Dermis blood vessel endothelial cell (primary cell): ENCODE measurements at regions not wholly inside any gene's neighbourhood (a gene's known extent, or its start where the extent isn't known, plus 50 kb on each side); places are given as distances from the start of the nearest gene placed in this dataset.

ENCODE experiments used
- DNase-seq: peaks from one replicate; pipeline ENCODE4 v3.0.0; 2010

- no peak for DNase-seq
These were observed 687.9 kb upstream of the SETBP1 start for GRCh38 chr18:43992741-43993140.

DNA sequence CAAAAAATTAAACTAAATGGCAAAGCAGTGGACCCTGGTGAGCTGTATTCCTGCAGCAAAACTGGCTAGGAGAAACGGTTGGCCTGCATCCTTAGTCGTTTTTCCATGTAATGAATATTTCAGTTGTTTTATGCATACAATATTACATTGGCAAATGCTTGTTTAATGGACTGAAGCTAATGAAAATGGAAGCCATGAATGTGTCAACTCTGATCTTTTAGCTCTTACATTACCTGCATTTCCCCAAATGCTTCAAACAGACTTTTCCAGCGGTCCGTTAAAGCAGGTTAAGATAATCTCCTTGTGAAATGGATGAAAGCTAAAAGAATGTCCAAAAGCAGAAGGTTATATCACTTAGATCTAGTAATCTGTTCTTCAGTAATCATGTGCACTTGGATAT is 686.3 kb upstream of the SETBP1 start:
- DNase-seq, result no peak

- DNase-seq, result no peak
These were observed 666.8 kb upstream of the SETBP1 start for GRCh38 chr18:44013871-44014270.

- no peak for DNase-seq
These were observed 655.3 kb upstream of the SETBP1 start for GRCh38 chr18:44025421-44025820.

GRCh38 chr18:44028109-44028508 is 652.6 kb upstream of the SETBP1 start:
- no peak for DNase-seq

DNA sequence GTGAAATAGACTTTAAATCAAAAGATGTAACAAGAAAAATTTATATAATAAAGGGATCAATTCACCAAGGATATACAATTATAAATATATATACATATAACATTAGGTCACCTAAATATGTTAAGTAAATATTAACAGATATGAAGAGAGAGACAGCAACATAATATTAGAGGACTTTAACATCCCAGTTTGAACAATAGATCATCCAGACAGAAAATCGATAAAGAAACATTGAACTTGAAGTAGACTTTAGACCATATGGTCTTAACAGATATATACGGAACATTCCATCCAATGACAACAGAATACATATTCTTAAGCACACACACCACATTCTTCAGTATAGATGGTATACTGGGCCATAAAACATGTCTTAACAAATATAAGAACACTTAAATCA is 649.6 kb upstream of the SETBP1 start:
- DNase-seq, result no peak

GRCh38 chr18:44033144-44033701 is 647.5 kb upstream of the SETBP1 start:
- no peak for DNase-seq

DNA sequence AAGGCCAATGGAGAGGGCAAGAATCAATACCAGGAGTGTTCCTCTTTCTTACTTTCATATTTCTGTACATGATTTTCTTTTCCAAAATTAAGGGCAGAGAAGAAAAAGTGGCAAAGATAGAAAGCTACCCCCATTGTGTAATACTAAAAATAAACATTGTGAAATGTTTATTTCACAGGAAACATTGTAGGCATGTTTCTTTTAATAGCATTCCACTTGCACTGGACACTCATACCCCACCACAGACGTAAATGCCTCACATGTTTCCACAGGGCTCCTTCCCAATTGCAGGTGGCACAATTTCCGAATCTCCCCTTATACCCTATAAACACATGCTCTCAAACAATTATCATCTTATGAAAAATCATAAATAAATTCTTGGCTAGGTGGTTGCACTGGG is 645.1 kb upstream of the SETBP1 start:
- no peak for DNase-seq

DNA sequence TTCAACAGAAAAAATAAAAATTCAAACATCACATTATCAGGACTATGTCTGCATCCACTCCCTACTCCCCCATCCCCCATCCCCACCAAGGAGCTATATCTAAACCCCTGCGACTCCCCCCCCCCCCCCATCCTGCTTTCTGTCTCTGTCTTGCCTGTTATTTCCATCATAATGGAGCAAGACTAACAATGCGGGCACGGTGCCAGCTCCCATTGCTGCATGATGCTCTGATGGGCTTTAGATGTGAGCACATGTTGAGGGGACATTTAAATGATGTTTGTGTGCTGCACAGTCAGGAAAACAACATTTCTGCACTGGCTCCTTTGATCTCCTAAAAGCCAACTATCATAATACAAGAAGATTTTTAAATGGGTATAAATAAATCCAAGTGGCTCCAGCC is 644.2 kb upstream of the SETBP1 start:
- DNase-seq, result peak; percentile 36

DNA sequence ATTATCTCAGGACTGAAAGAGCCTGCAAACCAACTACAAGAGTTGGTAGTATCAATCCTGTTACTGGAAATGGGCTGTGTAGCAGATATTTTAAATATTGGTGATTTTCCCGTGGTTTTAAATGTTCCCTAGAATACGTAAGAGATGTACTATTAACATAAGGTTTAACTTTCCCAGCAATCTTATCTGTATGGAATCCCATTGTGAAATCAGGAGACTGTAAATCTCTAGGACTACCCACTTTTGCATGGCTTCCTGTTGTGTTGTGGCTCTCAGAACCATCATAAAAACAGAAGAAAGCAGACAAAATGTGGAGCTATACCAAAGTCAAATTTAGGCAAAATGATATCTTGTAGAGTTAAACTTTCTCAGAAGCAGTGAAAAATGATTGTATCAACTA is 641.5 kb upstream of the SETBP1 start:
- DNase-seq, result no peak

DNA sequence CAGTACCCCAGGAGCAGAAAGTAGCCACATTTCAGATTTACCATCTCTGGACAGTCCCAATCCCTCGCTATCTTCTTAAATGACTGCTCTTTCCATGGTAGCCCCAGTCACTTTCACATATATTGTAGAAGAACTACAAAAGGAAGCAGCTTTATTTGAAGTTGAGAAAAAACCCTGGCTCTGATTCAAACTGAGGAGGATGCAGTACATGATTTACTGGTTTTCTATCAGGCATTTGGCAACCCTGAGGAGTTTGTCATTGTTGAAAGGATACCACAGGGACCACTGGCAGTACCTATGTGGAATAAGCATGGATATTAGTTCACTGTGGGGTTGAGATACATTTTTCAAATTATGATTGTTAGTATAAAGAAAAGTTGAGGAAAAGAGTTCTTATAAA is 640.9 kb upstream of the SETBP1 start:
- DNase-seq, result no peak

- no peak for DNase-seq
These were observed 639.1 kb upstream of the SETBP1 start for GRCh38 chr18:44041553-44041952.

GRCh38 chr18:44041961-44042360 is 638.7 kb upstream of the SETBP1 start:
- DNase-seq, result no peak

DNA sequence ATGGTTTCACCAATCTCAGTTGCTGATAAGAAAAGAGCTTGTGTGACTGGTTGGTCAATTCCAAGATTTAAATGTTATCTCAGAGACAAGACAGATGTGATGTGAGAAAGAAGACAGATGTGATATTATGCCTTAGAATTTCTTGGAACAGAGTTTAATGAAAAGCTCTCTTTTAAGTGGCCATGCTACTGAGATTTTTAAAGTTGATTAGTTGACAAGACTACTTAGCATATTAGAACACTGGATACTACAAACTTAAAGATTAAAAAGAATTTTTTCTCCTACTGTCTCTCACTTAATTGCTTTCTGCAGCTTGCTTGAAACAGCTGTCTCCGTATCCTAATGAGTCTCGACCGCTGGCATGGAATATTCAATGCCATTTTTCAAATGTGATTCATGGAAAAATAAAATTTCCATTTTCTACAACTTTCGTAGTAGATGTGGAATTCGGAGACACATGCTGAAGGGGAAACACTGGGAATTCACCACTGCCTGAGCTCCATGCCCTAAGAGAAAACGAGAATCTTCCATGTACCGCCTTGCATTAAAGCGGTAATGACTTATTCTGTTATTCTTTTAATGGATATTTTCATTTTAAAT is 634.2 kb upstream of the SETBP1 start:
- DNase-seq, result no peak

- DNase-seq, result no peak
These were observed 633.1 kb upstream of the SETBP1 start for GRCh38 chr18:44047585-44047984.

DNA sequence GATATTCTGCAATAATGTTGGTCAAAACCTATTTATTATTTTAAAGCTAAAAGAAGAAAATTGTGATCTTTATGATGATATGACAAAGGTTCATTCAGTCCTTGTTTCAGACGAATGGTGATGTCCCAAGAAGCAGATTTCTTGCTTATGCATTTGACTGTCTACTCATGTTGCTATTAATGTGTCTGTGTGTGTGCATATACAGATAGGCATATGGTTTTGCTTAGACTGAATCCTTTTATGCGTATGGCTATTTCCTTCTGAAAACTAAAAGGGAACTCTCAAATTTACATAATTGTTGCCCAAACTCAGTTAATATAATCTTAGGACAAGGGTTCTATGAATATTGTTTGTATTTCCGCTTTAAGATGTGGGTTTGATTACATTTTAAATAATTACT is 632.3 kb upstream of the SETBP1 start:
- no peak for DNase-seq

DNA sequence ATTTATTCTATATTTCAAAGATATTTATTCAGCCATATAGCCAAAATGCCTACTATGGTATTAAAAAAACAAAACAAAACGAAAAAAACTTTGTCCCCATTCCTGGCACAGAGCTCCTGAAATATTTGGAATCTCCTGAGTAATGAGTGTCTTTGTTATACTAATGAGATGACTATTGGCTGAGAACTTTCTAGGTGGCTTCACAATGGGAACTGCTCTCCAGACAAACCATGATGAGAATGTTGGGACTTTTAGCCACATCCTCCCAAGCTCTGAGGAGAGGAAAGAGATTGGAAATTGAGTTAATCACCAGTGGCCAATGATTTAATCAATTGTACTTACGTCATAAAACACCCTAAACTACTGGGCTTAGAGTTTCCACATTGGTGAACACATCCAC is 631.8 kb upstream of the SETBP1 start:
- no peak for DNase-seq

GRCh38 chr18:44051026-44051425 is 629.7 kb upstream of the SETBP1 start:
- no peak for DNase-seq

DNA sequence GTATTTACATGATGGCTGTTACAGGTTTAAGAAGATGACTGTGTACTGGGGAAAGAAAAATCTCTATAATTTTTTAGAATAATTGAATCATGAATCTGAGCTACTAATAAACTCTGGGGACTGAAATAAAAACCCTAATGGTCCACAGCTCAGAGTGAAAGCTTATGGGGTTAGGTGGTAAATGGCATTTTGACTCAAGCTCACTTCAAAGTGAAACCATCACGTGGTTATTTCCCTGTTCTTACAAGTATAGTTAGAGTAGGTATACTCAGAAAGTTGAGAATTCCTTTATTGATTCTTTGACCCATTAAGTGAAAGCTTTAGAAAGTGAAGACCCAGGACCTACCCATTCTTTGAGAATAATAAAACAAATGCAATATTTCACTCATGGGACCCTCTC is 626.2 kb upstream of the SETBP1 start:
- DNase-seq, result no peak

DNA sequence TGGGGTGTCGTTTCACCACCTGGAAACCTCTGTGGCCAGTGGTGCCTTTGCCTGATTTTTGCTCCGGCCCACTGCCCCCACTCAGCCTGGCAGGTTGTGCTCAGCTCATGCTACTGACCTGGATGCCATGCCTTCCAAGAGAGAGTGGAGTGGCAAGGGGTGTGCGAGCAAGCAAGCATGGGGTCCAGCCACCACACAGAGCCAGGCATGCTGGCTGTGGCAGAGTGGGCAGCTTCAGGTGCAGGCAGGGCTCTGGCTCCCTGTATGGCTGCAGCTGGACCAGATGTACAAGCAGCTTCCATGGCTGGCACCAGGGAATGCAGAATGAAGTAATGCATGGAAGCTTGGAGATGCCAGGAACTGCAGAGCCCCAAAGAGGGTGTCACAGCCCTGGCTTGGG is 620.5 kb upstream of the SETBP1 start:
- no peak for DNase-seq

DNA sequence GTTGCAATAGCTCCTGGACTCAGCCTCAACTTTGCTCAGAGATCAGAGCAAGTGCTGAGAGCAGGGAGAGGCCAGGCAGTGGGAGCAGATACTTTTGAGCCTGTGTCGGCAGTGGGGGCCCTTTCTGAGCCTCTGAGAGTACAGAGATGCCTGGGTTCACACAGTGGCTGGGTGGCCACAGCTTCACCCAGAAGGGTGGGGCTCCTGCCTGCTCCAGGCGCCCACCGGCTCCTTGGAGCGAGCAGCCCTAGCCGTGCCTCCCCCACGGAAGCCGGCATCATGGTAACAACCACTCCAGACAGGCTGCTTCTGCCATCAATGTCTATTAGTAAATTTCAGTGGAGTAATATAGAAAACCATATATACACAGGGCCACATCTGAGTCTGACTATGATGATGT is 619.2 kb upstream of the SETBP1 start:
- no peak for DNase-seq

DNA sequence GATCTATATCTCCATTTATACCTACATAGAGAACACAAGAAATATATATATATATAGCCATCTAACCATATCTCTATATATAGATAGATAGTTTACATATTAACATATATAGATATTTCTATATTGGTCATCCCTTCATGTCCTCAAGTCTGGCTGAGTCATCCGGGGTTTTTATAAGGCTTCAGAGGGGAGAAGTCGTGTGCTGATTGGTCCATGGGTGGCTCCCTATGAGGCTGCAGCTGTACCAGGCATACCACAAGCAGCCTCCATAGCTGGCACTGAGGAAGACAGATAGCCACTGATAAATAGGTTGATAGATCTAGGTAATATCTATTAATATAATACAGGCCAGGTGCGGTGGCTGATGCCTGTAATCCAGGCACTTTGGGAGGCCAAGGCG is 618.3 kb upstream of the SETBP1 start:
- no peak for DNase-seq

DNA sequence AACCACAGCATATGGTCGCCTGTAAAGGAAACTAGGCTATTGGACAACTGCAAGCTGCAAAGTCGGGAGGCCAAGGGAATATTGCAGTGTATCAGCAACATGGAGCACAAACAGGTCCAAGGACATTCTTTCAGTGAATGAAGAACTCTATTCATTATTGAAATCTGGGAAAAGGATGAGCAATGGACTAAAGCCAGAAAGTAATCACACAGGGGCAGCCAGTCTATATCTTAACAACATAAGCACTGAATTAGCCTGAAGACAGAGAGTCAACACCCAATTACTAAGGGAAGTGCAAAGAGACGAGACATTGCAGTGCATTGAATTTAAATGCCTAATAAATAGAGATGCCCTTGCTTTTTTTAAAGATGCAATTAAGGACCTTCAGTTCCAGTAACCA is 615.5 kb upstream of the SETBP1 start:
- DNase-seq, result no peak

GRCh38 chr18:44066541-44066940 is 614.1 kb upstream of the SETBP1 start:
- DNase-seq, result no peak

GRCh38 chr18:44067186-44067585 is 613.5 kb upstream of the SETBP1 start:
- DNase-seq, result no peak
